DOHH2 (cell line): ENCODE measurements at regions not wholly inside any gene's neighbourhood (a gene's known extent, or its start where the extent isn't known, plus 50 kb on each side); places are given as distances from the start of the nearest gene placed in this dataset.

Experiments
- H3F3A ChIP-seq: fragments of 200-600 bp; sonication (generic), shearing (Covaris generic); 2 replicates; pipeline ENCODE4 v1.6.0; 2016; ENCODE audit warnings: antibody characterized with exemption, mild to moderate bottlenecking; ENCODE audit not compliant: control insufficient read depth, insufficient read depth
- H3K27ac ChIP-seq: fragments of 200-600 bp; sonication (generic); 2 replicates; pipeline ENCODE4 v1.5.1; 2014; ENCODE audit warnings: low read depth, mild to moderate bottlenecking, low read length, moderate library complexity
- H3K27me3 ChIP-seq: fragments of 200-600 bp; sonication (generic); 2 replicates; pipeline ENCODE4 v1.6.1; 2014; ENCODE audit warnings: mild to moderate bottlenecking, low read length, mixed read lengths; ENCODE audit not compliant: control insufficient read depth
- H3K36me3 ChIP-seq: fragments of 200-600 bp; sonication (generic); 2 replicates; pipeline ENCODE4 v1.6.1; 2014; ENCODE audit warnings: mild to moderate bottlenecking, low read length, moderate library complexity, mixed read lengths; ENCODE audit not compliant: control insufficient read depth
- H3K4me1 ChIP-seq: fragments of 200-600 bp; sonication (generic); 2 replicates; pipeline ENCODE4 v1.6.1; 2014; ENCODE audit warnings: mild to moderate bottlenecking, low read length, mixed read lengths; ENCODE audit not compliant: control insufficient read depth
- H3K4me2 ChIP-seq: fragments of 200-600 bp; sonication (generic); 2 replicates; pipeline ENCODE4 v1.6.0; 2014; ENCODE audit warnings: mild to moderate bottlenecking, low read length, moderate library complexity
- H3K4me3 ChIP-seq: fragments of 200-600 bp; sonication (generic); 2 replicates; pipeline ENCODE4 v1.5.1; 2014; ENCODE audit warnings: mild to moderate bottlenecking, low read length, mixed read lengths
- H3K79me2 ChIP-seq: fragments of 200-600 bp; sonication (generic); 2 replicates; pipeline ENCODE4 v1.6.1; 2014; ENCODE audit warnings: mild to moderate bottlenecking, low read length, mixed read lengths; ENCODE audit not compliant: control insufficient read depth
- H3K9me2 ChIP-seq: fragments of 200-600 bp; sonication (generic); replicated peaks from 2 replicates; pipeline ENCODE4 v1.6.1; 2014; ENCODE audit warnings: mild to moderate bottlenecking, low read length, mixed read lengths; ENCODE audit not compliant: control insufficient read depth
- H3K9me3 ChIP-seq: fragments of 200-600 bp; sonication (generic); 2 replicates; pipeline ENCODE4 v1.6.1; 2014; ENCODE audit warnings: antibody characterized with exemption, low read length, mixed read lengths; ENCODE audit not compliant: control insufficient read depth, insufficient read depth
- H4K20me1 ChIP-seq: fragments of 200-600 bp; sonication (generic); 2 replicates; pipeline ENCODE4 v1.6.0; 2014; ENCODE audit warnings: low read depth, mild to moderate bottlenecking, antibody characterized with exemption, low read length, moderate library complexity; ENCODE audit not compliant: control insufficient read depth, insufficient read depth
- EZH2phosphoT487 ChIP-seq: fragments of 200-600 bp; sonication (generic); IDR thresholded peaks from 2 replicates; pipeline ENCODE4 v1.6.1; 2017; ENCODE audit warnings: borderline replicate concordance, mild to moderate bottlenecking, antibody characterized with exemption, low read length, moderate library complexity, mixed read lengths
- TF ChIP-seq, protein P1 (sequence below): fragments of 200-600 bp; sonication (generic); IDR thresholded peaks from one replicate; pipeline ENCODE4 v1.5.1; 2014; ENCODE audit warnings: antibody characterized with exemption, mild to moderate bottlenecking, low read depth, low read length; ENCODE audit not compliant: poor library complexity, severe bottlenecking

- Histone ChIP-seq H3K27ac (no peak overlapping the region), H3F3A (no peaks in the 10 kb centered on the region), H3K27me3 (no peaks in the 10 kb centered on the region), H4K20me1 (no peaks in the 10 kb centered on the region), H3K4me1 (no peaks in the 10 kb centered on the region), H3K79me2 (no peaks in the 10 kb centered on the region), H3K9me3 (no peaks in the 10 kb centered on the region), H3K36me3 (no peaks in the 10 kb centered on the region), H3K4me3 (no peak overlapping the region), H3K9me2 (no peaks in the 10 kb centered on the region), H3K4me2 (no peak overlapping the region)
- TF ChIP-seq EZH2phosphoT487, result no peak
- TF ChIP-seq, protein P1, sequence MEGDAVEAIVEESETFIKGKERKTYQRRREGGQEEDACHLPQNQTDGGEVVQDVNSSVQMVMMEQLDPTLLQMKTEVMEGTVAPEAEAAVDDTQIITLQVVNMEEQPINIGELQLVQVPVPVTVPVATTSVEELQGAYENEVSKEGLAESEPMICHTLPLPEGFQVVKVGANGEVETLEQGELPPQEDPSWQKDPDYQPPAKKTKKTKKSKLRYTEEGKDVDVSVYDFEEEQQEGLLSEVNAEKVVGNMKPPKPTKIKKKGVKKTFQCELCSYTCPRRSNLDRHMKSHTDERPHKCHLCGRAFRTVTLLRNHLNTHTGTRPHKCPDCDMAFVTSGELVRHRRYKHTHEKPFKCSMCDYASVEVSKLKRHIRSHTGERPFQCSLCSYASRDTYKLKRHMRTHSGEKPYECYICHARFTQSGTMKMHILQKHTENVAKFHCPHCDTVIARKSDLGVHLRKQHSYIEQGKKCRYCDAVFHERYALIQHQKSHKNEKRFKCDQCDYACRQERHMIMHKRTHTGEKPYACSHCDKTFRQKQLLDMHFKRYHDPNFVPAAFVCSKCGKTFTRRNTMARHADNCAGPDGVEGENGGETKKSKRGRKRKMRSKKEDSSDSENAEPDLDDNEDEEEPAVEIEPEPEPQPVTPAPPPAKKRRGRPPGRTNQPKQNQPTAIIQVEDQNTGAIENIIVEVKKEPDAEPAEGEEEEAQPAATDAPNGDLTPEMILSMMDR, result no peak
These were observed 403.0 kb upstream of the USP24 start for GRCh38 chr1:55618199-55618598.

- H3K36me3 ChIP-seq, result no peaks in the 10 kb centered on the region
- H3K4me3 ChIP-seq, result no peak overlapping the region
These were observed 402.3 kb upstream of the USP24 start for GRCh38 chr1:55617288-55617982.

GRCh38 chr1:55612988-55613387, 397.8 kb upstream of the USP24 start:
- H3K36me3 ChIP-seq, result no peaks in the 10 kb centered on the region
- H3K4me1 ChIP-seq, result no peaks in the 10 kb centered on the region
- H3K27ac ChIP-seq, result no peak overlapping the region
- H4K20me1 ChIP-seq, result no peaks in the 10 kb centered on the region
- H3K9me3 ChIP-seq, result peaks cover 3% of the 10 kb centered on the region; the same call in 1 of the 2 replicates
- H3F3A ChIP-seq, result no peaks in the 10 kb centered on the region
- H3K9me2 ChIP-seq, result no peaks in the 10 kb centered on the region
- H3K27me3 ChIP-seq, result no peaks in the 10 kb centered on the region
- no peaks in the 10 kb centered on the region for H3K79me2 ChIP-seq
- H3K4me2 ChIP-seq, result no peak overlapping the region
- H3K4me3 ChIP-seq, result no peak overlapping the region
- TF ChIP-seq, protein P1, result no peak
- TF ChIP-seq EZH2phosphoT487, result no peak

More at GRCh38 chr1:55617288-55617982, 402.3 kb upstream of the USP24 start:
- Histone ChIP-seq H3K27ac (no peak overlapping the region), H3K27me3 (no peaks in the 10 kb centered on the region), H3K9me2 (no peaks in the 10 kb centered on the region), H4K20me1 (no peaks in the 10 kb centered on the region), H3F3A (no peaks in the 10 kb centered on the region), H3K4me1 (no peaks in the 10 kb centered on the region), H3K79me2 (no peaks in the 10 kb centered on the region), H3K4me2 (no peak overlapping the region), H3K9me3 (no peaks in the 10 kb centered on the region)
- no peak for TF ChIP-seq EZH2phosphoT487
- TF ChIP-seq, protein P1, result no peak
